ENCODE measurements at regions not wholly inside any gene's neighbourhood (a gene's known extent, or its start where the extent isn't known, plus 50 kb on each side); places are given as distances from the start of the nearest gene placed in this dataset.

DNA sequence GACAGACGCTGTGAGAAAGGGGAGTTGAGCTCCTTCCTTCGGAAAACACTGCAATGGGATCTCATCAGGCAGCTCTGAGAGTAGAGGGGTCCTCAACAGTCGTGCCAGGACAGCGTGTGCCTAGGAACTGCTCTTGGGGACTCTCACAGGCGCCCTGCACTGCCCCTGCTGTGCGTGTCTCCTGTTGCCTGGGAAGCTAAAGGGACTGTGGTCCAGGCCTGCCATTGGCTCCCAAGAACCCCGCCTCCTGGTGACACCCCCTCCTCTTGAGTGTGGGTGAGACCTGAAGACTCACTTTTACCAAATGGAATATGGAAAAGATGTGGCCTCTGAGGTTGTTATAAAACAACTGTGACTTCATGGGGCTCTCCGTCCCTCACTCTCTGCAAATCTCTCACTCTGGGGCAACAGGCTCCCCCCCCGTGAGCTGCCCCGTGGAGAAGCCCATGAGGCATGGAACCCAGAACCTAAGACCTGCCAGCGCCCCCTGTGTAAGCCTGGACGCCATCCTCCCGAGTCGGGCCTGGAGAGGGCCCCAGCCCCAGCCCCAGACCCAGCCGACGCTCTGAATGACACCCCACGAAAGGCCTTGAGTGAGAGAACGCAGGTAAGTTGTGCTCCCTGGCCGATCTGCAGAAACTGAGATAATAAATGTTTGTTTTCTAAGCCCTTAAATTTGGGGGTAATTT lies 302.7 kb downstream of the FGF9 start:
- no peak for TF ChIP-seq POLR2AphosphoS5 (IDR thresholded peaks at IDR 0.05; ENCODE audit: low read depth, low read length)
- no peak for TF ChIP-seq SIN3A (IDR thresholded peaks at IDR 0.05; ENCODE audit: borderline replicate concordance, insufficient read depth, low read length)
- no peak for TF ChIP-seq TAF1 (IDR thresholded peaks at IDR 0.05; ENCODE audit: borderline replicate concordance, insufficient read depth, low read length)
